ENCODE measurements at regions not wholly inside any gene's neighbourhood (a gene's known extent, or its start where the extent isn't known, plus 50 kb on each side); places are given as distances from the start of the nearest gene placed in this dataset.

GRCh38 chr18:27863780-27864430 lies 313.0 kb downstream of the CDH2 start:
- Histone ChIP-seq H3K4me3 (replicated peaks in 1 of 2; ENCODE audit: low read depth in 1 of 2, low read length in 2 of 2) (no peak overlapping the region), H3K9ac (ENCODE audit: low read length) (no peak overlapping the region), H3K36me3 (ENCODE audit: control insufficient read depth in 1 of 2, insufficient read depth in 2 of 2, low read length in 2 of 2) (no peaks in the 10 kb centered on the region), H3K4me1 (ENCODE audit: control insufficient read depth in 1 of 2, insufficient read depth in 2 of 2, low read length in 2 of 2) (peaks cover 0 to 11% of the 10 kb centered on the region in 2 experiments; a peak in 1 of 4 replicates), H3K27me3 (ENCODE audit: insufficient read depth, low read length) (no peaks in the 10 kb centered on the region), H3K9me3 (ENCODE audit: control insufficient read depth in 1 of 2, insufficient read depth in 1 of 2, low read depth in 1 of 2, low read length in 2 of 2) (no peaks in the 10 kb centered on the region), H3K79me2 (ENCODE audit: insufficient read depth, low read length) (no peaks in the 10 kb centered on the region), H3K4me2 (ENCODE audit: low read length) (no peak overlapping the region), H3K27ac (ENCODE audit: low read depth, low read length) (no peak overlapping the region), H4K20me1 (ENCODE audit: insufficient read depth) (no peaks in the 10 kb centered on the region), H2AFZ (ENCODE audit: low read depth, low read length, poor library complexity, severe bottlenecking) (no peak overlapping the region), H3K9me2 (ENCODE audit: insufficient read depth) (no peaks in the 10 kb centered on the region)
- ATAC-seq, result no peak
- no peak for DNase-seq (ENCODE audit: low read depth, low spot score)
- RAD21 ChIA-PET (ENCODE audit: low non-redundant PET in 1 of 2, low total read pairs in 2 of 2, uncharacterized antibody in 2 of 2, unreplicated experiment in 2 of 2), result no interaction called here
- CTCF ChIA-PET, result no interaction called here
- TF ChIP-seq TCF7L2 (IDR thresholded peaks at IDR 0.05; ENCODE audit: borderline replicate concordance, extremely low read depth, insufficient read depth, insufficient read length) (no peak), ZBTB33 (IDR thresholded peaks at IDR 0.05; ENCODE audit: extremely low read depth, insufficient replicate concordance, low read length) (no peak), SRF (IDR thresholded peaks at IDR 0.05; ENCODE audit: low read depth) (no peak), EGR1 (IDR thresholded peaks at IDR 0.05; ENCODE audit: low read depth) (no peak), JUND (IDR thresholded peaks at IDR 0.05) (no peak), SP1 (IDR thresholded peaks at IDR 0.05; ENCODE audit: low read depth) (no peak), RAD21 (IDR thresholded peaks at IDR 0.05; ENCODE audit: low read depth) (no peak), EZH2phosphoT487 (IDR thresholded peaks at IDR 0.05; ENCODE audit: borderline replicate concordance) (no peak), CEBPB (IDR thresholded peaks at IDR 0.05; ENCODE audit: low read depth) (no peak), CBX3 (IDR thresholded peaks at IDR 0.05; ENCODE audit: low read depth) (no peak), ZNF274 (IDR thresholded peaks at IDR 0.05; ENCODE audit: low read depth, low read length) (no peak), ATF3 (IDR thresholded peaks at IDR 0.05) (no peak), YY1 (IDR thresholded peaks at IDR 0.05; ENCODE audit: extremely low read depth, insufficient replicate concordance, low read depth, low read length) (no peak), ELF1 (IDR thresholded peaks at IDR 0.05; ENCODE audit: borderline replicate concordance, low read depth) (no peak)
- TF ChIP-seq, protein P1, sequence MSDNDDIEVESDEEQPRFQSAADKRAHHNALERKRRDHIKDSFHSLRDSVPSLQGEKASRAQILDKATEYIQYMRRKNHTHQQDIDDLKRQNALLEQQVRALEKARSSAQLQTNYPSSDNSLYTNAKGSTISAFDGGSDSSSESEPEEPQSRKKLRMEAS (IDR thresholded peaks at IDR 0.05), result no peak
- no TSS peak for BruUV-seq (replicated peaks)
- POLR2A ChIA-PET, result no interaction called here
- intact Hi-C loops (cut with micrococcal nuclease), result no loop called here

Data from HCT116 (cell line).